HL-60 (cell line): ENCODE measurements at regions not wholly inside any gene's neighbourhood (a gene's known extent, or its start where the extent isn't known, plus 50 kb on each side); places are given as distances from the start of the nearest gene placed in this dataset.

Source experiments
- DNase-seq, 2 experiments: peaks; one replicate each; pipeline ENCODE4 v3.0.0-alpha.2; 2010 to 2020; ENCODE audit warnings: low read depth in 1 of 2, low spot score in 1 of 2
- H3K27ac ChIP-seq: fragments of 250-450 bp; sonication (Bioruptor Pico); replicated peaks from 2 replicates; pipeline ENCODE4 v1.5.1; 2020; ENCODE audit warnings: mild to moderate bottlenecking, moderate library complexity
- H3K27me3 ChIP-seq: fragments of 250-450 bp; sonication (Bioruptor Pico); 2 replicates; pipeline ENCODE4 v1.5.1; 2021; ENCODE audit warnings: mild to moderate bottlenecking, moderate library complexity; ENCODE audit not compliant: insufficient read depth, poor library complexity, severe bottlenecking
- H3K4me3 ChIP-seq: replicated peaks from 2 replicates; pipeline ENCODE4 v1.5.1; 2011; ENCODE audit warnings: mild to moderate bottlenecking, control low read depth, low read length; ENCODE audit not compliant: insufficient read depth
- CTCF ChIP-seq: IDR thresholded peaks from one replicate; pipeline ENCODE4 v1.5.1; 2011; ENCODE audit warnings: low read length, control low read depth, inconsistent platforms; ENCODE audit not compliant: insufficient read depth
- GABPA ChIP-seq: IDR thresholded peaks from 2 replicates; pipeline ENCODE4 v1.6.1; 2012; ENCODE audit warnings: low read depth
- POLR2AphosphoS5 ChIP-seq: IDR thresholded peaks from 2 replicates; pipeline ENCODE4 v1.6.1; 2012; ENCODE audit warnings: low read depth
- REST ChIP-seq: IDR thresholded peaks from 2 replicates; pipeline ENCODE4 v1.6.1; 2012; ENCODE audit warnings: low read depth; ENCODE audit not compliant: insufficient replicate concordance
- SPI1 ChIP-seq: IDR thresholded peaks from 2 replicates; pipeline ENCODE4 v1.6.1; 2012; ENCODE audit warnings: low read depth, mild to moderate bottlenecking, borderline replicate concordance

GRCh38 chr13:111966933-111967332, 100.0 kb upstream of the SOX1 start:
- no peak for DNase-seq
- Histone ChIP-seq H3K27me3 (no peaks in the 10 kb centered on the region), H3K4me3 (no peak overlapping the region), H3K27ac (no peak overlapping the region)
- TF ChIP-seq REST (no peak), CTCF (no peak), GABPA (no peak), SPI1 (no peak), POLR2AphosphoS5 (no peak)

- Histone ChIP-seq H3K27me3 (no peaks in the 10 kb centered on the region), H3K27ac (no peak overlapping the region), H3K4me3 (no peak overlapping the region)
- DNase-seq: no peak
- TF ChIP-seq REST: no peak
- no peak for TF ChIP-seq GABPA
Measured at GRCh38 chr13:111967572-111968201, 99.3 kb upstream of the SOX1 start.

- TF ChIP-seq REST (no peak), POLR2AphosphoS5 (no peak), SPI1 (no peak), CTCF (no peak), GABPA (no peak)
- no peak overlapping the region for H3K4me3 ChIP-seq
- H3K27ac ChIP-seq: no peak overlapping the region
- DNase-seq: no peak
- no peaks in the 10 kb centered on the region for H3K27me3 ChIP-seq
Measured at GRCh38 chr13:111968336-111969010, 98.5 kb upstream of the SOX1 start.
